Stomach smooth muscle (tissue), 2 donors: ENCODE measurements at regions not wholly inside any gene's neighbourhood (a gene's known extent, or its start where the extent isn't known, plus 50 kb on each side); places are given as distances from the start of the nearest gene placed in this dataset.

ENCODE experiments used
- H3K27ac ChIP-seq: one replicate; pipeline ENCODE4 v1.7.0; 2013; ENCODE audit warnings: mild to moderate bottlenecking, low read length, inconsistent platforms
- H3K27me3 ChIP-seq, 2 donors: one replicate each; pipeline ENCODE4 v1.7.0; 2013; ENCODE audit warnings: low read length in 2 of 2; ENCODE audit not compliant: insufficient read depth in 2 of 2, control insufficient read depth in 1 of 2
- H3K36me3 ChIP-seq, 2 donors: one replicate each; pipeline ENCODE4 v1.7.0; 2013; ENCODE audit warnings: low read length in 2 of 2; ENCODE audit not compliant: control insufficient read depth in 2 of 2, insufficient read depth in 2 of 2
- H3K4me1 ChIP-seq: one replicate; pipeline ENCODE4 v1.7.0; 2013; ENCODE audit warnings: low read length; ENCODE audit not compliant: control insufficient read depth, insufficient read depth
- H3K4me3 ChIP-seq, 2 donors: one replicate each; pipeline ENCODE4 v1.7.0; 2013; ENCODE audit warnings: low read length in 2 of 2
- H3K9ac ChIP-seq, 2 donors: one replicate each; pipeline ENCODE4 v1.7.0; 2013; ENCODE audit warnings: low read length in 2 of 2, mild to moderate bottlenecking in 1 of 2
- H3K9me3 ChIP-seq, 2 donors: one replicate each; pipeline ENCODE4 v1.7.0; 2013; ENCODE audit warnings: low read length in 2 of 2; ENCODE audit not compliant: control insufficient read depth in 2 of 2
- donor health status: healthy.
- donor health status: Pancreatic carcinoma.

- Histone ChIP-seq H3K27ac (no peak overlapping the region), H3K36me3 (no peaks in the 10 kb centered on the region), H3K9me3 (no peaks in the 10 kb centered on the region), H3K4me1 (no peaks in the 10 kb centered on the region), H3K9ac (no peak overlapping the region), H3K4me3 (no peak overlapping the region), H3K27me3 (no peaks in the 10 kb centered on the region)
Measured at GRCh38 chr13:89738072-89738471, 1609.4 kb upstream of the MIR17HG start.

GRCh38 chr13:89740994-89741685 lies 1606.3 kb upstream of the MIR17HG start:
- H3K27me3 ChIP-seq: no peaks in the 10 kb centered on the region
- H3K4me1 ChIP-seq: no peaks in the 10 kb centered on the region

GRCh38 chr13:89746554-89746953 lies 1600.9 kb upstream of the MIR17HG start:
- no peaks in the 10 kb centered on the region for H3K36me3 ChIP-seq
- no peaks in the 10 kb centered on the region for H3K9me3 ChIP-seq
- H3K27ac ChIP-seq: no peak overlapping the region
- H3K4me3 ChIP-seq: no peak overlapping the region
- H3K27me3 ChIP-seq: no peaks in the 10 kb centered on the region
- H3K9ac ChIP-seq: no peak overlapping the region
- H3K4me1 ChIP-seq: no peaks in the 10 kb centered on the region

More at GRCh38 chr13:89740994-89741685, 1606.3 kb upstream of the MIR17HG start:
- no peak overlapping the region for H3K9ac ChIP-seq
- H3K4me3 ChIP-seq: no peak overlapping the region
- no peaks in the 10 kb centered on the region for H3K36me3 ChIP-seq
- no peak overlapping the region for H3K27ac ChIP-seq
- no peaks in the 10 kb centered on the region for H3K9me3 ChIP-seq

- Histone ChIP-seq H3K27ac (no peak overlapping the region), H3K27me3 (no peaks in the 10 kb centered on the region), H3K4me3 (no peak overlapping the region), H3K36me3 (no peaks in the 10 kb centered on the region), H3K9ac (no peak overlapping the region), H3K9me3 (no peaks in the 10 kb centered on the region), H3K4me1 (no peaks in the 10 kb centered on the region)
Measured at GRCh38 chr13:89748716-89749115, 1598.8 kb upstream of the MIR17HG start.

- Histone ChIP-seq H3K27me3 (no peaks in the 10 kb centered on the region), H3K4me3 (no peak overlapping the region), H3K27ac (no peak overlapping the region), H3K9me3 (no peaks in the 10 kb centered on the region), H3K9ac (no peak overlapping the region), H3K4me1 (no peaks in the 10 kb centered on the region), H3K36me3 (no peaks in the 10 kb centered on the region)
Measured at GRCh38 chr13:89749888-89750287, 1597.6 kb upstream of the MIR17HG start.

GRCh38 chr13:89750371-89750770 lies 1597.1 kb upstream of the MIR17HG start:
- H3K27ac ChIP-seq: no peak overlapping the region
- H3K9ac ChIP-seq: no peak overlapping the region
- no peaks in the 10 kb centered on the region for H3K36me3 ChIP-seq
- no peaks in the 10 kb centered on the region for H3K4me1 ChIP-seq
- H3K9me3 ChIP-seq: no peaks in the 10 kb centered on the region
- H3K4me3 ChIP-seq: no peak overlapping the region
- no peaks in the 10 kb centered on the region for H3K27me3 ChIP-seq

GRCh38 chr13:89751432-89751930 lies 1596.0 kb upstream of the MIR17HG start:
- no peaks in the 10 kb centered on the region for H3K36me3 ChIP-seq
- no peaks in the 10 kb centered on the region for H3K4me1 ChIP-seq
- H3K4me3 ChIP-seq: no peak overlapping the region
- H3K27ac ChIP-seq: no peak overlapping the region
- no peaks in the 10 kb centered on the region for H3K27me3 ChIP-seq
- H3K9ac ChIP-seq: no peak overlapping the region
- H3K9me3 ChIP-seq: no peaks in the 10 kb centered on the region

GRCh38 chr13:89752394-89752793 lies 1595.1 kb upstream of the MIR17HG start:
- Histone ChIP-seq H3K27ac (no peak overlapping the region), H3K4me3 (no peak overlapping the region), H3K27me3 (no peaks in the 10 kb centered on the region), H3K36me3 (no peaks in the 10 kb centered on the region), H3K9ac (no peak overlapping the region), H3K9me3 (no peaks in the 10 kb centered on the region), H3K4me1 (no peaks in the 10 kb centered on the region)

- no peak overlapping the region for H3K9ac ChIP-seq
- no peaks in the 10 kb centered on the region for H3K4me1 ChIP-seq
- no peak overlapping the region for H3K4me3 ChIP-seq
- H3K27me3 ChIP-seq: no peaks in the 10 kb centered on the region
- H3K27ac ChIP-seq: no peak overlapping the region
- H3K9me3 ChIP-seq: no peaks in the 10 kb centered on the region
- no peaks in the 10 kb centered on the region for H3K36me3 ChIP-seq
Measured at GRCh38 chr13:89755729-89756492, 1591.6 kb upstream of the MIR17HG start.

GRCh38 chr13:89763005-89763404 lies 1584.5 kb upstream of the MIR17HG start:
- Histone ChIP-seq H3K4me1 (no peaks in the 10 kb centered on the region), H3K4me3 (no peak overlapping the region), H3K27ac (no peak overlapping the region), H3K27me3 (no peaks in the 10 kb centered on the region), H3K9me3 (no peaks in the 10 kb centered on the region), H3K9ac (no peak overlapping the region), H3K36me3 (no peaks in the 10 kb centered on the region)

- Histone ChIP-seq H3K4me1 (no peaks in the 10 kb centered on the region), H3K27me3 (no peaks in the 10 kb centered on the region)
Measured at GRCh38 chr13:89783221-89783755, 1564.2 kb upstream of the MIR17HG start.

More at GRCh38 chr13:89783221-89783755, 1564.2 kb upstream of the MIR17HG start:
- no peak overlapping the region for H3K27ac ChIP-seq
- no peaks in the 10 kb centered on the region for H3K9me3 ChIP-seq
- no peak overlapping the region for H3K4me3 ChIP-seq
- no peak overlapping the region for H3K9ac ChIP-seq
- H3K36me3 ChIP-seq: no peaks in the 10 kb centered on the region
